ENCODE measurements at regions not wholly inside any gene's neighbourhood (a gene's known extent, or its start where the extent isn't known, plus 50 kb on each side); places are given as distances from the start of the nearest gene placed in this dataset.

DNA sequence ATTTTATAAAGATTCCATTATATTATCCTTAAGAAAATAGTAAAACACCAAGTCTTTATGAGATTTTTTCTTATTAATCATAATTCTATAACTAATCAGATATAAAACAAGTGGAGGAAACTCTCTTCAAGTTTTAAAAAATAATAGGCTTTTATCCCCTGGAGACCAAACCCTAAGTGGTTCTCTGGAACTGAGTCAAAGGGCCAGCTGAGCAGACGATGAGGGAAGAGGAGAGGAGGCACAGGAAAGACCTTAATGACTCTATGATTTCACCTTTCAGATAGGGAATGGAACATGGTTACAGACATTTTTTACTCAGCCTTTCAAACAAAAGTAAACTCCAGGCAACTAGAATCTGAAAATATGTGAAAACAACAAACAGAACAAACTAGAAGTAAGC is 201.8 kb downstream of the SLC39A8 start:
- TF ChIP-seq EP300 (IDR thresholded peaks at IDR 0.05; ENCODE audit: borderline replicate concordance) (no peak), YY1 (IDR thresholded peaks at IDR 0.05; ENCODE audit: low read depth) (no peak), CEBPB (IDR thresholded peaks at IDR 0.05) (no peak), FOXM1 (IDR thresholded peaks at IDR 0.05; ENCODE audit: borderline replicate concordance, low read depth) (no peak), CREB1 (IDR thresholded peaks at IDR 0.05; ENCODE audit: low read depth) (no peak)
- TF ChIP-seq, protein P1, sequence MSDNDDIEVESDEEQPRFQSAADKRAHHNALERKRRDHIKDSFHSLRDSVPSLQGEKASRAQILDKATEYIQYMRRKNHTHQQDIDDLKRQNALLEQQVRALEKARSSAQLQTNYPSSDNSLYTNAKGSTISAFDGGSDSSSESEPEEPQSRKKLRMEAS (IDR thresholded peaks at IDR 0.05) = no peak
- TF ChIP-seq, protein P2, sequence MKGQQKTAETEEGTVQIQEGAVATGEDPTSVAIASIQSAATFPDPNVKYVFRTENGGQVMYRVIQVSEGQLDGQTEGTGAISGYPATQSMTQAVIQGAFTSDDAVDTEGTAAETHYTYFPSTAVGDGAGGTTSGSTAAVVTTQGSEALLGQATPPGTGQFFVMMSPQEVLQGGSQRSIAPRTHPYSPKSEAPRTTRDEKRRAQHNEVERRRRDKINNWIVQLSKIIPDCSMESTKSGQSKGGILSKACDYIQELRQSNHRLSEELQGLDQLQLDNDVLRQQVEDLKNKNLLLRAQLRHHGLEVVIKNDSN (IDR thresholded peaks at IDR 0.05) = no peak

Data from Ishikawa (cell line).